Suprapubic skin (tissue), 4 donors: ENCODE measurements at regions not wholly inside any gene's neighbourhood (a gene's known extent, or its start where the extent isn't known, plus 50 kb on each side); places are given as distances from the start of the nearest gene placed in this dataset.

Experiments used
- DNase-seq, 2 donors: peaks; one replicate each; pipeline ENCODE4 v3.0.0-alpha.2; 2019; ENCODE audit warnings: low spot score in 2 of 2
- H3K27ac ChIP-seq: fragments of 200-600 bp; sonication (generic); one replicate; pipeline ENCODE4 v1.5.1; 2019
- H3K27me3 ChIP-seq: fragments of 200-600 bp; sonication (generic); one replicate; pipeline ENCODE4 v1.5.1; 2019
- H3K36me3 ChIP-seq: fragments of 200-600 bp; sonication (generic); one replicate; pipeline ENCODE4 v1.5.1; 2019
- H3K4me1 ChIP-seq: fragments of 200-600 bp; sonication (generic); one replicate; pipeline ENCODE4 v1.5.1; 2019
- H3K4me3 ChIP-seq: fragments of 200-600 bp; sonication (generic); one replicate; pipeline ENCODE4 v1.5.1; 2019; ENCODE audit warnings: mild to moderate bottlenecking
- H3K9me3 ChIP-seq: fragments of 200-600 bp; sonication (generic); one replicate; pipeline ENCODE4 v1.5.1; 2019
- CTCF ChIP-seq, 2 donors: fragments of 200-600 bp in 1 of 2; fragments of 450-650 bp in 1 of 2; sonication (generic) in 1 of 2; IDR thresholded peaks; one replicate each; pipeline ENCODE4 v1.5.1; 2016 to 2019; ENCODE audit warnings: antibody characterized with exemption in 2 of 2, mild to moderate bottlenecking in 1 of 2, moderate library complexity in 1 of 2
- EP300 ChIP-seq: sonication (generic); formaldehyde crosslinking; IDR thresholded peaks from one replicate; pipeline ENCODE4 v1.6.1; 2017; ENCODE audit warnings: antibody characterized with exemption
- POLR2A ChIP-seq, 2 donors: fragments of 450-650 bp; IDR thresholded peaks; one replicate each; pipeline ENCODE4 v1.6.1; 2017; ENCODE audit warnings: antibody characterized with exemption in 2 of 2, mild to moderate bottlenecking in 2 of 2, moderate library complexity in 2 of 2
- POLR2AphosphoS5 ChIP-seq, 3 donors: sonication (generic); formaldehyde crosslinking; IDR thresholded peaks; one replicate each; pipeline ENCODE4 v1.6.1; 2017; ENCODE audit warnings: antibody characterized with exemption in 3 of 3
- WGBS: methylation state at CpG from one replicate; pipeline ENCODE4 v1.1.5; 2018; 5-methylcytosine and 5-hydroxymethylcytosine counted together

DNA sequence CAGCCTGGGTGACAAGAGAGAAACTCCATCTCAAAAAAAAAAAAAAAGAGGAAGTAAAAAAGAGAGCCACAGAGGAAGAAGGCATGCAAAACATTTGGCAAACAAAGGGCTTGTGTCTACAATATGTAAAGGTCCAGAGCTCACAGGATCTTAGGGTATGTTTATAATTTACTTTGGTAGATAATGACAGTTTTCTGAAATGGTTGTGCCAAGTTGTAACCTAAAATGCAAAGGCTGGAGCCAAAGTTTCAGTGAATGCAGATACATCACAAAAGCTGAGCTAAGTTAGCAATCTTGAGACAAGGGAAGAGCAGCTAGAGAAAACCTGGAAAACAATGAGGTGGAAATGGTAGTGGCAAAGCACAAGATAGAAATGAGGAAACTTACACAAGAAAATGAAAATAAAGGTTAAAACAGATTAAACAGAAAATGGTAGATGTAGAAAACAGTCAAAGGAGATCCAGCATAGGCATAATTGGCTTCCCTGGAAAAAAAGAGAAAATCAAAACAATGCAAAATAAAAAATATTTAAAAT, 77.5 kb upstream of the HK2 start:
- Histone ChIP-seq H3K9me3 (peaks cover 9% of the 10 kb centered on the region), H3K27me3 (no peaks in the 10 kb centered on the region), H3K27ac (no peak overlapping the region), H3K36me3 (no peaks in the 10 kb centered on the region), H3K4me3 (no peak overlapping the region), H3K4me1 (no peaks in the 10 kb centered on the region)
- TF ChIP-seq EP300 = no peak
- TF ChIP-seq POLR2A (IDR thresholded peaks at IDR 0.05) = no peak
- TF ChIP-seq POLR2AphosphoS5 (IDR thresholded peaks at IDR 0.05) = no peak
- no peak for TF ChIP-seq CTCF (IDR thresholded peaks at IDR 0.05)
- no peak for DNase-seq

- DNase-seq = no peak
- Histone ChIP-seq H3K36me3 (no peaks in the 10 kb centered on the region), H3K27me3 (no peaks in the 10 kb centered on the region), H3K9me3 (peaks cover 9% of the 10 kb centered on the region), H3K4me1 (no peaks in the 10 kb centered on the region), H3K27ac (no peak overlapping the region), H3K4me3 (no peak overlapping the region)
- TF ChIP-seq POLR2AphosphoS5 (IDR thresholded peaks at IDR 0.05) (no peak), POLR2A (IDR thresholded peaks at IDR 0.05) (no peak), CTCF (IDR thresholded peaks at IDR 0.05) (no peak), EP300 (no peak)
These were observed 73.9 kb upstream of the HK2 start for GRCh38 chr2:74759986-74760385.

- no peak overlapping the region for H3K4me3 ChIP-seq
- no peaks in the 10 kb centered on the region for H3K36me3 ChIP-seq
- H3K4me1 ChIP-seq = no peaks in the 10 kb centered on the region
- H3K27ac ChIP-seq = no peak overlapping the region
- no peaks in the 10 kb centered on the region for H3K27me3 ChIP-seq
- no peak for TF ChIP-seq CTCF (IDR thresholded peaks at IDR 0.05)
- TF ChIP-seq EP300 = no peak
- TF ChIP-seq POLR2A (IDR thresholded peaks at IDR 0.05) = no peak
- TF ChIP-seq POLR2AphosphoS5 (IDR thresholded peaks at IDR 0.05) = no peak
- DNase-seq = no peak
- WGBS = 84% methylated on average over 6 of the region's 6 CpGs
- peaks cover 8% of the 10 kb centered on the region for H3K9me3 ChIP-seq
These were observed 72.9 kb upstream of the HK2 start for GRCh38 chr2:74760875-74761630.

- WGBS = 87% methylated on average over 3 of the region's 3 CpGs
- H3K27me3 ChIP-seq = no peaks in the 10 kb centered on the region
- DNase-seq = no peak
- H3K9me3 ChIP-seq = no peaks in the 10 kb centered on the region
- H3K4me1 ChIP-seq = no peaks in the 10 kb centered on the region
- no peak for TF ChIP-seq POLR2A (IDR thresholded peaks at IDR 0.05)
- TF ChIP-seq CTCF (IDR thresholded peaks at IDR 0.05) = no peak
- no peak for TF ChIP-seq EP300
- no peak for TF ChIP-seq POLR2AphosphoS5 (IDR thresholded peaks at IDR 0.05)
- H3K4me3 ChIP-seq = no peak overlapping the region
- H3K27ac ChIP-seq = no peak overlapping the region
- no peaks in the 10 kb centered on the region for H3K36me3 ChIP-seq
These were observed 71.1 kb upstream of the HK2 start for GRCh38 chr2:74762789-74763188.

- no peaks in the 10 kb centered on the region for H3K36me3 ChIP-seq
- H3K9me3 ChIP-seq = no peaks in the 10 kb centered on the region
- DNase-seq = no peak
- no peak overlapping the region for H3K27ac ChIP-seq
- no peak for TF ChIP-seq POLR2AphosphoS5 (IDR thresholded peaks at IDR 0.05)
- TF ChIP-seq CTCF (IDR thresholded peaks at IDR 0.05) = no peak
- TF ChIP-seq POLR2A (IDR thresholded peaks at IDR 0.05) = no peak
- TF ChIP-seq EP300 = no peak
- no peak overlapping the region for H3K4me3 ChIP-seq
- H3K27me3 ChIP-seq = no peaks in the 10 kb centered on the region
- H3K4me1 ChIP-seq = no peaks in the 10 kb centered on the region
These were observed 69.9 kb upstream of the HK2 start for GRCh38 chr2:74763962-74764428.
